GM19463 (cell line): ENCODE measurements at regions not wholly inside any gene's neighbourhood (a gene's known extent, or its start where the extent isn't known, plus 50 kb on each side); places are given as distances from the start of the nearest gene placed in this dataset.

Source experiments
- ATAC-seq: cut with Tn5 transposase; IDR thresholded peaks from one replicate; pipeline ENCODE4 v1.9.1; 2021; ENCODE audit warnings: mild to moderate bottlenecking, moderate library complexity; ENCODE audit not compliant: unreplicated experiment

GRCh38 chr2:104118889-104119288 is 735.0 kb upstream of the POU3F3 start:
- ATAC-seq = no peak

- ATAC-seq = no peak
Observed at GRCh38 chr2:104120171-104120570, 733.7 kb upstream of the POU3F3 start.

GRCh38 chr2:104125096-104125495 is 728.8 kb upstream of the POU3F3 start:
- no peak for ATAC-seq

GRCh38 chr2:104127049-104127770 is 726.7 kb upstream of the POU3F3 start:
- ATAC-seq = no peak

- no peak for ATAC-seq
Observed at GRCh38 chr2:104140361-104140760, 713.6 kb upstream of the POU3F3 start.

- no peak for ATAC-seq
Observed at GRCh38 chr2:104158191-104158590, 695.7 kb upstream of the POU3F3 start.

GRCh38 chr2:104163611-104164130 is 690.2 kb upstream of the POU3F3 start:
- ATAC-seq = no peak

- no peak for ATAC-seq
Observed at GRCh38 chr2:104164721-104165252, 689.1 kb upstream of the POU3F3 start.

- ATAC-seq = no peak
Observed at GRCh38 chr2:104177179-104177578, 676.7 kb upstream of the POU3F3 start.

- no peak for ATAC-seq
Observed at GRCh38 chr2:104179644-104180043, 674.3 kb upstream of the POU3F3 start.

- ATAC-seq = no peak
Observed at GRCh38 chr2:104200533-104201168, 653.3 kb upstream of the POU3F3 start.

GRCh38 chr2:104213758-104214157 is 640.2 kb upstream of the POU3F3 start:
- no peak for ATAC-seq

GRCh38 chr2:104215269-104216161 is 638.4 kb upstream of the POU3F3 start:
- ATAC-seq = no peak

GRCh38 chr2:104233591-104233990 is 620.3 kb upstream of the POU3F3 start:
- ATAC-seq = no peak

GRCh38 chr2:104236491-104236890 is 617.4 kb upstream of the POU3F3 start:
- ATAC-seq = no peak

- no peak for ATAC-seq
Observed at GRCh38 chr2:104240984-104241383, 612.9 kb upstream of the POU3F3 start.

- no peak for ATAC-seq
Observed at GRCh38 chr2:104249629-104250028, 604.3 kb upstream of the POU3F3 start.

- no peak for ATAC-seq
Observed at GRCh38 chr2:104250635-104251034, 603.3 kb upstream of the POU3F3 start.

GRCh38 chr2:104254017-104254416 is 599.9 kb upstream of the POU3F3 start:
- no peak for ATAC-seq

GRCh38 chr2:104262714-104263113 is 591.2 kb upstream of the POU3F3 start:
- ATAC-seq = no peak

GRCh38 chr2:104279646-104280045 is 574.3 kb upstream of the POU3F3 start:
- ATAC-seq = no peak
